ENCODE measurements at regions not wholly inside any gene's neighbourhood (a gene's known extent, or its start where the extent isn't known, plus 50 kb on each side); places are given as distances from the start of the nearest gene placed in this dataset.

GRCh38 chr2:11099122-11100065 is 55.9 kb upstream of the SLC66A3 start:
- H3K36me3 ChIP-seq (ENCODE audit: control insufficient read depth, insufficient read depth, low read length) = no peaks in the 10 kb centered on the region
- no peak overlapping the region for H3K9ac ChIP-seq
- H3K4me3 ChIP-seq (ENCODE audit: low read depth, low read length) = no peak overlapping the region
- no peaks in the 10 kb centered on the region for H3K9me3 ChIP-seq (ENCODE audit: control insufficient read depth, low read length)
- peaks cover 8% of the 10 kb centered on the region for H3K4me1 ChIP-seq
- no peak overlapping the region for H3K4me2 ChIP-seq (ENCODE audit: low read length)
- H3K27me3 ChIP-seq (ENCODE audit: control insufficient read depth, insufficient read depth, low read length) = no peaks in the 10 kb centered on the region
- TF ChIP-seq CTCF (IDR thresholded peaks at IDR 0.05) = no peak
- H3K79me2 ChIP-seq = no peaks in the 10 kb centered on the region
- no peak overlapping the region for H2AFZ ChIP-seq
- H3K27ac ChIP-seq = no peak overlapping the region

GRCh38 chr2:11100130-11100529 is 55.1 kb upstream of the SLC66A3 start:
- H2AFZ ChIP-seq = no peak overlapping the region
- no peak overlapping the region for H3K27ac ChIP-seq
- H3K9ac ChIP-seq = no peak overlapping the region
- no peaks in the 10 kb centered on the region for H3K27me3 ChIP-seq (ENCODE audit: control insufficient read depth, insufficient read depth, low read length)
- TF ChIP-seq CTCF (IDR thresholded peaks at IDR 0.05) = no peak
- no peak overlapping the region for H3K4me2 ChIP-seq (ENCODE audit: low read length)
- no peaks in the 10 kb centered on the region for H3K36me3 ChIP-seq (ENCODE audit: control insufficient read depth, insufficient read depth, low read length)
- peaks cover 8% of the 10 kb centered on the region for H3K4me1 ChIP-seq
- no peaks in the 10 kb centered on the region for H3K9me3 ChIP-seq (ENCODE audit: control insufficient read depth, low read length)
- H3K79me2 ChIP-seq = no peaks in the 10 kb centered on the region
- H3K4me3 ChIP-seq (ENCODE audit: low read depth, low read length) = no peak overlapping the region

GRCh38 chr2:11100976-11101375 is 54.3 kb upstream of the SLC66A3 start:
- Histone ChIP-seq H3K27ac (no peak overlapping the region), H3K27me3 (ENCODE audit: control insufficient read depth, insufficient read depth, low read length) (no peaks in the 10 kb centered on the region), H3K9ac (no peak overlapping the region), H3K36me3 (ENCODE audit: control insufficient read depth, insufficient read depth, low read length) (no peaks in the 10 kb centered on the region), H3K4me2 (ENCODE audit: low read length) (no peak overlapping the region), H3K4me1 (peaks cover 8% of the 10 kb centered on the region), H3K9me3 (ENCODE audit: control insufficient read depth, low read length) (no peaks in the 10 kb centered on the region), H2AFZ (no peak overlapping the region), H3K4me3 (ENCODE audit: low read depth, low read length) (no peak overlapping the region), H3K79me2 (no peaks in the 10 kb centered on the region)
- no peak for TF ChIP-seq CTCF (IDR thresholded peaks at IDR 0.05)

- H3K9me3 ChIP-seq (ENCODE audit: control insufficient read depth, low read length) = no peaks in the 10 kb centered on the region
- no peak overlapping the region for H2AFZ ChIP-seq
- H3K27me3 ChIP-seq (ENCODE audit: control insufficient read depth, insufficient read depth, low read length) = no peaks in the 10 kb centered on the region
- H3K9ac ChIP-seq = no peak overlapping the region
- H3K4me1 ChIP-seq = peaks cover 8% of the 10 kb centered on the region
- H3K79me2 ChIP-seq = no peaks in the 10 kb centered on the region
- H3K36me3 ChIP-seq (ENCODE audit: control insufficient read depth, insufficient read depth, low read length) = no peaks in the 10 kb centered on the region
- TF ChIP-seq CTCF (IDR thresholded peaks at IDR 0.05) = no peak
- no peak overlapping the region for H3K4me3 ChIP-seq (ENCODE audit: low read depth, low read length)
- H3K4me2 ChIP-seq (ENCODE audit: low read length) = no peak overlapping the region
- no peak overlapping the region for H3K27ac ChIP-seq
Observed at GRCh38 chr2:11101430-11101829, 53.8 kb upstream of the SLC66A3 start.

- TF ChIP-seq CTCF (IDR thresholded peaks at IDR 0.05) = no peak
- H3K27me3 ChIP-seq (ENCODE audit: control insufficient read depth, insufficient read depth, low read length) = no peaks in the 10 kb centered on the region
- H3K36me3 ChIP-seq (ENCODE audit: control insufficient read depth, insufficient read depth, low read length) = no peaks in the 10 kb centered on the region
- H3K4me3 ChIP-seq (ENCODE audit: low read depth, low read length) = no peak overlapping the region
- H2AFZ ChIP-seq = no peak overlapping the region
- H3K27ac ChIP-seq = no peak overlapping the region
- H3K79me2 ChIP-seq = no peaks in the 10 kb centered on the region
- peaks cover 8% of the 10 kb centered on the region for H3K4me1 ChIP-seq
- H3K4me2 ChIP-seq (ENCODE audit: low read length) = no peak overlapping the region
- no peaks in the 10 kb centered on the region for H3K9me3 ChIP-seq (ENCODE audit: control insufficient read depth, low read length)
- no peak overlapping the region for H3K9ac ChIP-seq
Observed at GRCh38 chr2:11102466-11102865, 52.8 kb upstream of the SLC66A3 start.
